ENCODE measurements at regions not wholly inside any gene's neighbourhood (a gene's known extent, or its start where the extent isn't known, plus 50 kb on each side); places are given as distances from the start of the nearest gene placed in this dataset.

DNA sequence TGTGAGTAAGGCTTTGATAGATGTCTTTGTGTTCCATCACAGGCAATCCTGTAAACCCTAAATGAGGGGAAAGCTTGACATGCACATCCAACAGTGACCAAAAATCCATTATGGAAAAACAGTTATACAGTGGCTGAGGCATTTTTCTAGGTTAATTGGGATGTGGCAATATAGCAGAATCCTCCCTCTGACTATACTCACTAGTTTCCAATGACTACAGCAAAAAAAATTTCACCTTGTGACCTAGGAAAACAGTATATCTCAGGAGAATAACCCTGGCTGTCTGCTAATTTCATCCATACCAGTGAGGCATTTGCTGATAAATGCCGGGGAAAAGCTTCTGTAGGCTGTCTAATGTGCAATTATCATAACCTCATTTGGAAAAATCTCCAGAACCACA is 49.9 kb upstream of the SNCAIP start:
- TF ChIP-seq POLR2A (IDR thresholded peaks at IDR 0.05; ENCODE audit: extremely low read depth, insufficient read length) = no peak
- TF ChIP-seq, protein P1, sequence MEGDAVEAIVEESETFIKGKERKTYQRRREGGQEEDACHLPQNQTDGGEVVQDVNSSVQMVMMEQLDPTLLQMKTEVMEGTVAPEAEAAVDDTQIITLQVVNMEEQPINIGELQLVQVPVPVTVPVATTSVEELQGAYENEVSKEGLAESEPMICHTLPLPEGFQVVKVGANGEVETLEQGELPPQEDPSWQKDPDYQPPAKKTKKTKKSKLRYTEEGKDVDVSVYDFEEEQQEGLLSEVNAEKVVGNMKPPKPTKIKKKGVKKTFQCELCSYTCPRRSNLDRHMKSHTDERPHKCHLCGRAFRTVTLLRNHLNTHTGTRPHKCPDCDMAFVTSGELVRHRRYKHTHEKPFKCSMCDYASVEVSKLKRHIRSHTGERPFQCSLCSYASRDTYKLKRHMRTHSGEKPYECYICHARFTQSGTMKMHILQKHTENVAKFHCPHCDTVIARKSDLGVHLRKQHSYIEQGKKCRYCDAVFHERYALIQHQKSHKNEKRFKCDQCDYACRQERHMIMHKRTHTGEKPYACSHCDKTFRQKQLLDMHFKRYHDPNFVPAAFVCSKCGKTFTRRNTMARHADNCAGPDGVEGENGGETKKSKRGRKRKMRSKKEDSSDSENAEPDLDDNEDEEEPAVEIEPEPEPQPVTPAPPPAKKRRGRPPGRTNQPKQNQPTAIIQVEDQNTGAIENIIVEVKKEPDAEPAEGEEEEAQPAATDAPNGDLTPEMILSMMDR (IDR thresholded peaks at IDR 0.05; ENCODE audit: low read depth, low read length) = no peak
- no peak for TF ChIP-seq MYC (IDR thresholded peaks at IDR 0.05; ENCODE audit: low read depth, low read length)
- TF ChIP-seq, protein P2, sequence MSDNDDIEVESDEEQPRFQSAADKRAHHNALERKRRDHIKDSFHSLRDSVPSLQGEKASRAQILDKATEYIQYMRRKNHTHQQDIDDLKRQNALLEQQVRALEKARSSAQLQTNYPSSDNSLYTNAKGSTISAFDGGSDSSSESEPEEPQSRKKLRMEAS (IDR thresholded peaks at IDR 0.05; ENCODE audit: low read depth, low read length) = no peak
- DNase-seq (ENCODE audit: low read depth) = no peak
- no peak overlapping the region for H3K4me3 ChIP-seq (ENCODE audit: low read depth, low read length)

Measured in NB4 (cell line).